ENCODE measurements at regions not wholly inside any gene's neighbourhood (a gene's known extent, or its start where the extent isn't known, plus 50 kb on each side); places are given as distances from the start of the nearest gene placed in this dataset.

GRCh38 chr5:39555788-39556187 lies 131.0 kb upstream of the DAB2 start:
- no peak overlapping the region for H3K9ac ChIP-seq (ENCODE audit: low read length)
- H3K4me3 ChIP-seq (ENCODE audit: low read depth, low read length, poor library complexity, severe bottlenecking): no peak overlapping the region
- no peak overlapping the region for H3K4me2 ChIP-seq (ENCODE audit: low read length)
- no peaks in the 10 kb centered on the region for H3F3A ChIP-seq (ENCODE audit: insufficient read depth, low read length)
- H3K36me3 ChIP-seq (ENCODE audit: insufficient read depth, low read length): no peaks in the 10 kb centered on the region
- no peaks in the 10 kb centered on the region for H3K4me1 ChIP-seq (ENCODE audit: insufficient read depth, low read length, severe bottlenecking)
- H2AFZ ChIP-seq (ENCODE audit: low read length): no peak overlapping the region
- no peak for TF ChIP-seq CTCF (IDR thresholded peaks at IDR 0.05; ENCODE audit: low read length)
- no peak for TF ChIP-seq EZH2 (IDR thresholded peaks at IDR 0.05; ENCODE audit: borderline replicate concordance, low read length)
- H4K20me1 ChIP-seq (ENCODE audit: insufficient read depth, low read length): no peaks in the 10 kb centered on the region
- H3K9me2 ChIP-seq (ENCODE audit: low read depth, low read length): no peaks in the 10 kb centered on the region
- H3K27ac ChIP-seq (ENCODE audit: low read depth, low read length, poor library complexity, severe bottlenecking): no peak overlapping the region
- H3K27me3 ChIP-seq (ENCODE audit: insufficient read depth, low read length): no peaks in the 10 kb centered on the region
- no peaks in the 10 kb centered on the region for H3K79me2 ChIP-seq (ENCODE audit: insufficient read depth, low read length)
- no peaks in the 10 kb centered on the region for H3K9me3 ChIP-seq (ENCODE audit: low read length)

GRCh38 chr5:39547553-39548154 lies 122.9 kb upstream of the DAB2 start:
- H3K4me1 ChIP-seq (ENCODE audit: insufficient read depth, low read length, severe bottlenecking): no peaks in the 10 kb centered on the region
- no peaks in the 10 kb centered on the region for H3K36me3 ChIP-seq (ENCODE audit: insufficient read depth, low read length)
- H3K4me3 ChIP-seq (ENCODE audit: low read depth, low read length, poor library complexity, severe bottlenecking): no peak overlapping the region
- peaks cover 5% of the 10 kb centered on the region; the same call in 1 of the 2 replicates for H3K27me3 ChIP-seq (ENCODE audit: insufficient read depth, low read length)
- no peaks in the 10 kb centered on the region for H4K20me1 ChIP-seq (ENCODE audit: insufficient read depth, low read length)
- no peak overlapping the region for H3K27ac ChIP-seq (ENCODE audit: low read depth, low read length, poor library complexity, severe bottlenecking)
- H3F3A ChIP-seq (ENCODE audit: insufficient read depth, low read length): no peaks in the 10 kb centered on the region
- H3K9me2 ChIP-seq (ENCODE audit: low read depth, low read length): no peaks in the 10 kb centered on the region
- no peak overlapping the region for H3K9ac ChIP-seq (ENCODE audit: low read length)
- H3K4me2 ChIP-seq (ENCODE audit: low read length): no peak overlapping the region
- TF ChIP-seq CTCF (IDR thresholded peaks at IDR 0.05; ENCODE audit: low read length) (peak; percentile 84), EZH2 (IDR thresholded peaks at IDR 0.05; ENCODE audit: borderline replicate concordance, low read length) (no peak)
- H2AFZ ChIP-seq (ENCODE audit: low read length): no peak overlapping the region
- H3K9me3 ChIP-seq (ENCODE audit: low read length): no peaks in the 10 kb centered on the region
- H3K79me2 ChIP-seq (ENCODE audit: insufficient read depth, low read length): no peaks in the 10 kb centered on the region

GRCh38 chr5:39544941-39545340 lies 120.2 kb upstream of the DAB2 start:
- TF ChIP-seq CTCF (IDR thresholded peaks at IDR 0.05; ENCODE audit: low read length): no peak
- TF ChIP-seq EZH2 (IDR thresholded peaks at IDR 0.05; ENCODE audit: borderline replicate concordance, low read length): no peak

More at GRCh38 chr5:39544941-39545340, 120.2 kb upstream of the DAB2 start:
- Histone ChIP-seq H3K9me3 (ENCODE audit: low read length) (no peaks in the 10 kb centered on the region), H3K27me3 (ENCODE audit: insufficient read depth, low read length) (peaks cover 5% of the 10 kb centered on the region; the same call in 1 of the 2 replicates), H3K9me2 (ENCODE audit: low read depth, low read length) (no peaks in the 10 kb centered on the region), H3K4me3 (ENCODE audit: low read depth, low read length, poor library complexity, severe bottlenecking) (no peak overlapping the region), H2AFZ (ENCODE audit: low read length) (no peak overlapping the region), H3K36me3 (ENCODE audit: insufficient read depth, low read length) (no peaks in the 10 kb centered on the region), H3K9ac (ENCODE audit: low read length) (no peak overlapping the region), H3K79me2 (ENCODE audit: insufficient read depth, low read length) (no peaks in the 10 kb centered on the region), H3F3A (ENCODE audit: insufficient read depth, low read length) (no peaks in the 10 kb centered on the region), H3K27ac (ENCODE audit: low read depth, low read length, poor library complexity, severe bottlenecking) (no peak overlapping the region), H3K4me2 (ENCODE audit: low read length) (no peak overlapping the region), H4K20me1 (ENCODE audit: insufficient read depth, low read length) (no peaks in the 10 kb centered on the region), H3K4me1 (ENCODE audit: insufficient read depth, low read length, severe bottlenecking) (no peaks in the 10 kb centered on the region)
